KOPT-K1 (cell line): ENCODE measurements at regions not wholly inside any gene's neighbourhood (a gene's known extent, or its start where the extent isn't known, plus 50 kb on each side); places are given as distances from the start of the nearest gene placed in this dataset.

ENCODE experiments used
- H3K27ac ChIP-seq: fragments of 200-600 bp; sonication (generic); 2 replicates; pipeline ENCODE4 v1.5.1; 2016; ENCODE audit warnings: antibody characterized with exemption, mild to moderate bottlenecking, low read depth, low read length; ENCODE audit not compliant: poor library complexity, severe bottlenecking
- H3K36me3 ChIP-seq: fragments of 200-600 bp; sonication (generic); 2 replicates; pipeline ENCODE4 v1.5.1; 2017; ENCODE audit warnings: antibody characterized with exemption, mild to moderate bottlenecking, low read length, moderate library complexity; ENCODE audit not compliant: insufficient read depth
- H3K9me3 ChIP-seq: fragments of 200-600 bp; sonication (generic); 2 replicates; pipeline ENCODE4 v1.5.1; 2017; ENCODE audit warnings: antibody characterized with exemption, low read length, mild to moderate bottlenecking; ENCODE audit not compliant: insufficient read depth, poor library complexity, severe bottlenecking

DNA sequence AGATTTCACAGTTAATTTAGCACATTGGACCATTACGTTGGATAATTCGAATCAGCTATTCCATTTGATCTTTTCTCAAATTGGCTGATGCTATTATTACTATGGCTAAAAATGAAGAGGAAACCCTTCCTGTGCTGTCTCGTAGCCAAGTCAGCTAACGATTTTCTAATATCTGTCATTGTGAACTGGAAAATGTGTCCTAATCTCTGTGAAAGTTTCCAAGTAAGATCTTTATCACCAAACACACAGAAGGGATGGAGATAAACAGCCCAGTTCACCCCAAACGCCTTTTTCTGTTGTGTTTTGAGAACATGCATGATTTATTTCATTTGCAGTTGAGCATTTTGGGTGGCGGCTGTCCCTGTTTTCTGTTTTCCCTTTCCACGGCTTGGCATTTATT is 312.8 kb downstream of the FOXL1 start:
- H3K9me3 ChIP-seq = no peaks in the 10 kb centered on the region
- H3K36me3 ChIP-seq = no peaks in the 10 kb centered on the region
- H3K27ac ChIP-seq = no peak overlapping the region

DNA sequence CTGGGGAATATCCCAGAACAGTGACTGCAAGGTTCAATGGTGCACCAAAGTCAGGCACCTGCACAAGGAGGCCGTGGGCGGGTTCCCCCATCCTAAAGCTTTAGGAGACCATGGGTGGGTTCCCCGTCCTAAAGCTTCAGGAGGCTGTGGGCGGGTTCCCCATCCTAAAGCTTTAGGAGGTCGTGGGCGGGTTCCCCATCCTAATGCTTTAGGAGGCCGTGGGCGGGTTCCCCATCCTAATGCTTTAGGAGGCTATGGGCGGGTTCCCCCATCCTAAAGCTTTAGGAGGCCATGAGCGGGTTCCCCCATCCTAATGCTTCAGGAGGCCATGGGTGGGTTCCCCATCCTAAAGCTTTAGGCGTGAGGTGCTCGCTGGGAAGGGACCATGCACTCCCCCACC is 313.3 kb downstream of the FOXL1 start:
- Histone ChIP-seq H3K36me3 (no peaks in the 10 kb centered on the region), H3K9me3 (no peaks in the 10 kb centered on the region), H3K27ac (no peak overlapping the region)

- Histone ChIP-seq H3K36me3 (no peaks in the 10 kb centered on the region), H3K27ac (no peak overlapping the region), H3K9me3 (no peaks in the 10 kb centered on the region)
Measured at GRCh38 chr16:86892509-86892908, 314.2 kb downstream of the FOXL1 start.

- H3K27ac ChIP-seq = no peak overlapping the region
- no peaks in the 10 kb centered on the region for H3K36me3 ChIP-seq
- no peaks in the 10 kb centered on the region for H3K9me3 ChIP-seq
Measured at GRCh38 chr16:86893506-86893905, 315.2 kb downstream of the FOXL1 start.

DNA sequence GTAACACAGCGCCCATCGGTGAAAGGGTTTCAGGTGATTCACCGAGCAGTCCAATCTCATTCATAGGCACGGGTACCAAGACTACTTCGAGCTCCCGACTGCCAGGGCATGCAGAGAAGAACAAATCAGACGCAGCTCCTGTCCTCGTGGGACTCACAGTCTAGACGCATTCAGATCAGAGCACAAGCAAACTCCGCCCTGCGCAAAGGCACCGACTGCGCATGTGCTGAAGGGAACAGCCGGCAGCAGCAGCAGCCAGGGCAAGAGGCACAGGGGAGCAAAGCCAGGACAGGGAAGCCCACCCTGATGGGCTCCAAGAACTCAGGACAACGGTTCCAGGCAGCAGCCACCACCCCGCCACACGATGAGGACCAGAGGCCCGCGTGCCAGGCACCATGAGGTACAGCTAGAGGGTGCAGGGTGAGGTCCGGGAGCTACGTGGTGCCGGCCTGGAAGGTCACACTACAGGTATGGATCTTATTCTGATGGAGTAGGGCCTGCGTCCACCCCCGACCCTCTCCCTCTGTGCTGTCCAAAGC is 315.7 kb downstream of the FOXL1 start:
- H3K9me3 ChIP-seq = no peaks in the 10 kb centered on the region
- H3K27ac ChIP-seq = no peak overlapping the region
- no peaks in the 10 kb centered on the region for H3K36me3 ChIP-seq

- Histone ChIP-seq H3K27ac (no peak overlapping the region), H3K36me3 (no peaks in the 10 kb centered on the region), H3K9me3 (no peaks in the 10 kb centered on the region)
Measured at GRCh38 chr16:86894925-86895324, 316.6 kb downstream of the FOXL1 start.

GRCh38 chr16:86895606-86896005 is 317.3 kb downstream of the FOXL1 start:
- no peaks in the 10 kb centered on the region for H3K9me3 ChIP-seq
- H3K27ac ChIP-seq = no peak overlapping the region
- H3K36me3 ChIP-seq = no peaks in the 10 kb centered on the region

GRCh38 chr16:86896976-86897375 is 318.6 kb downstream of the FOXL1 start:
- Histone ChIP-seq H3K27ac (no peak overlapping the region), H3K36me3 (no peaks in the 10 kb centered on the region), H3K9me3 (no peaks in the 10 kb centered on the region)

GRCh38 chr16:86897486-86897885 is 319.1 kb downstream of the FOXL1 start:
- no peaks in the 10 kb centered on the region for H3K36me3 ChIP-seq
- no peaks in the 10 kb centered on the region for H3K9me3 ChIP-seq
- no peak overlapping the region for H3K27ac ChIP-seq

DNA sequence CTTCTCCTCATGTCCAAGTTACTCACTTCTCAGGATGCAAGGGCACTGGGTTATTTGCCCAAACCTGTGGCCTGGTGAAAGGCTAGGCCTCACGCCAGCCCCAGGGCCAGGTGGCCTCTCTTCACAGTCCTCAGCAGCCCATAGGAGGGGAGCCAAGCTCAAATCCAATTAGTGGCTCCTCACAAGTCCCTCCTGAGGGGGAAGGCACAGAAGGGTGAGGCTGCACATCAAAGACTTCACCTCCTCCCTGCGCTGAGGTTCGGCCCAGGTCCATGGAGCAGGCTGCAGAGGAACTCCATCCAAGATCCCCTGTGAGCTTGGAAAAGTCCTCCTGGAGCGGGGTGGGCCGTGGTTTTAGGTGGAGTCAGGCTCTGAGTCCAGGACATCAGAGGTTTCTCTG is 320.0 kb downstream of the FOXL1 start:
- no peaks in the 10 kb centered on the region for H3K9me3 ChIP-seq
- no peak overlapping the region for H3K27ac ChIP-seq
- H3K36me3 ChIP-seq = no peaks in the 10 kb centered on the region

- H3K36me3 ChIP-seq = no peaks in the 10 kb centered on the region
- no peak overlapping the region for H3K27ac ChIP-seq
- no peaks in the 10 kb centered on the region for H3K9me3 ChIP-seq
Measured at GRCh38 chr16:86899151-86899550, 320.8 kb downstream of the FOXL1 start.

DNA sequence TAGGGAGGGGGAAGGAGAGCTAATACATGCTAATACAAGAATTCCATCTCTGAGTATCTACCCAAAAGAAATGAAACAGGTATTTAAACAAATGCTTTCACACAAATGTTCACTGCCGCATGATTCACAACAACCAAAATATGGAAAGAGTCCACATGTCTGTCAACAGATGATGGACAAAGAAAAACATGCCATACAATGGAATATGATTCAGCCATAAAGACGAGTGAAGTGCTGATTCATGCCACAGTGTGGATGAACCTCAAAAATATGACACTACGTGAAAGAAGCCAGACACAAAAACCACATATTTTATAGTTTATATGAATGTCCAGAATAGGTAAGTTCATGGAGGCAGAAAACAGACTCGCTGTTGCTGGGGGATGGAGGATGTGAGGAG is 321.4 kb downstream of the FOXL1 start:
- Histone ChIP-seq H3K9me3 (no peaks in the 10 kb centered on the region), H3K36me3 (no peaks in the 10 kb centered on the region), H3K27ac (no peak overlapping the region)

GRCh38 chr16:86901483-86901882 is 323.1 kb downstream of the FOXL1 start:
- H3K27ac ChIP-seq = no peak overlapping the region

DNA sequence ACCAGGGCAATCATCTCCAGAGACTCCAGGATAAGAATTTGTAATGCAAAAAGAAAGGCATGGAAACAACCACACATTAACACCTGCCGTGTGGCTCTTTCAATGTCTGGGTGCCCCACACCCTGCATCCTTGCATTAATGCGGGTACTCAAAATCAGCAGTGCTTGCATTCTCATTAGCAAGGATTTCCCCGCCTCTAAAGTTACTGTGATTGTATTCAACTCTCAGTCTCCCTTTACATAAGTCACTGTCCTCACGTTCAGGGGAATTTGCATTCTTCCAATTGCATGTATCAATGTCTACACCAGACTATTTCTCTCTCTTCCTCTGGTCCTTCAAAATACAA is 324.3 kb downstream of the FOXL1 start:
- Histone ChIP-seq H3K36me3 (no peaks in the 10 kb centered on the region), H3K27ac (no peak overlapping the region), H3K9me3 (no peaks in the 10 kb centered on the region)

More at GRCh38 chr16:86901483-86901882, 323.1 kb downstream of the FOXL1 start:
- no peaks in the 10 kb centered on the region for H3K36me3 ChIP-seq
- no peaks in the 10 kb centered on the region for H3K9me3 ChIP-seq

DNA sequence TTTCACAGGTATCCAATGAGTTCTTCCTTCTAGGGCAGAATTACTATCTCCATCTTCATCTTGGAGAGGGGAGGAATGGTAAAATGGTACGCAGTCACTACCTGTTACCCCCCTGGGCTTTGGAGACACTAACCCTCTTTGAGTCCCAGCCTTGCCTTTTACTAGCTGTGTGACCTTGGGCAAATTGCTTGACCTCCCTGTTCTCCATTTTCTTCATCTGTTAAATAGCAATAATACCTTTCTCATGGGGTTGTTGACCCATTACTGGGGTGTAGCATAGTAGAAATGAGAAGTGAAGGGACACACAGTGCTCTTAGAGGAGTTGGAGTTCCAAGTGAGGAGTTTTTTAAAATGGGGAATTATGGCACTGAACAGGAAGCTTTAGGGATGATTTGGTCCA is 324.7 kb downstream of the FOXL1 start:
- no peak overlapping the region for H3K27ac ChIP-seq
- H3K9me3 ChIP-seq = no peaks in the 10 kb centered on the region
- H3K36me3 ChIP-seq = no peaks in the 10 kb centered on the region

GRCh38 chr16:86905302-86905701 is 327.0 kb downstream of the FOXL1 start:
- Histone ChIP-seq H3K36me3 (no peaks in the 10 kb centered on the region), H3K9me3 (no peaks in the 10 kb centered on the region), H3K27ac (no peak overlapping the region)

DNA sequence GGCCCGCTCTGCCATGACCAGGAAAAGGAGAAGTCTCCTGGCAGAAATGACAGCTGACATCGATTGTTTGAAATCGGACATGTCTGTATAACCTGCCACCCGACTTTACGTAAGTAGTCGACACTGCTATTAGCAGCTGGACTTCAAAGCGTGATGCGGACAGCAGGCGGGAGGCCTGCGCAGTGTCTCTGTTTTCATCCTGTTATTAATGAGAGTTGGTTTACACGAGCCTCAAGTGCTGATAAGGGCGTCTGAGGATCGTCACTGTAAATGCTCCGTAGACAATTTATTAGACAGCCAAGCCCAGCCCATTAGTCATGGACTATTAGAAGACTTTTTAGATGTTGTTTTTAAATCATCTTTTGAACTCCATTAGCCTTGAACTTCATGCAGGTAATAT is 328.3 kb downstream of the FOXL1 start:
- Histone ChIP-seq H3K36me3 (no peaks in the 10 kb centered on the region), H3K9me3 (no peaks in the 10 kb centered on the region), H3K27ac (no peak overlapping the region)
